Right lung (tissue), 2 donors: ENCODE measurements at regions not wholly inside any gene's neighbourhood (a gene's known extent, or its start where the extent isn't known, plus 50 kb on each side); places are given as distances from the start of the nearest gene placed in this dataset.

ENCODE experiments used
- DNase-seq, 2 donors: peaks; one replicate each; pipeline ENCODE4 v3.0.0-alpha.2; 2013

- no peak for DNase-seq
These were observed 454.3 kb downstream of the BTBD3 start for GRCh38 chr20:12371990-12372389.

GRCh38 chr20:12372557-12372956 is 454.9 kb downstream of the BTBD3 start:
- DNase-seq, result no peak

DNA sequence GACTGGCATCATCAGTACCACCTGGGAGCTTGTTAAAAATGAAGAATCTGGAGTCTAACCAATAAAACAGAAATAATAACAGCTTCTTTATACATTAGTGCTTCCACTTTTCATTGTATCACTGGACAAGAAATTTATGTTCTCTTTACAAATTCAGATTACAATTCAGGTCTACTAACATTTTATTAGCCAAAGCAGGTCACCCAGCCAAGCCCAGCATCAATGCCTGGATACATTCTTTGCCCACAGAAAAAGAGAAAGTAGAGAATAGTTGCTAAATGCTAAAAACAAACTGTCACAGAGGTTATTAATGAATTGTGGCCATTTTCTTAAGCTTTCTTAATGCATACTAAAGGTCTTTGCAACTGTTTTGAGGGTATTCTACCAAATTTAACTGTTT is 458.3 kb downstream of the BTBD3 start:
- DNase-seq, result no peak

GRCh38 chr20:12383821-12384220 is 466.1 kb downstream of the BTBD3 start:
- DNase-seq, result no peak

GRCh38 chr20:12386821-12387220 is 469.1 kb downstream of the BTBD3 start:
- no peak for DNase-seq

DNA sequence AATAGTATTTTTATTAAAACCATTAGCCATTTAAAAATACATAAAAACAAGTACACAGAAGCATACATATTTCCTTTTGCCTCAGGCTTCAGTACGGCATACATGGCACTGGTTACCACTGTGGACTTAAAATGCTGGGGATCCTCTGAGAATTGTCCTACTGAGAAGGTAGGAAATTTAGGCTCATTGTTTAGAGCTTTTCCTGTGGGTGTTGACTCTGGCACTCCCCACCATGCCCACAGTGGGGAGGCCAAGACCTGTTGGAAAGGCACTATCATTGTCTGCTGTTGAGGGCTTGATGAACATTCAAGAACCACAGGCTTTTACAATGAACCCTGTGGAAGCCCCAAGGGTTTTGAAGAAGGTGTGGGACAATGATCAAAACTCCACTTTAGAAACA is 473.4 kb downstream of the BTBD3 start:
- no peak for DNase-seq

GRCh38 chr20:12394786-12395185 is 477.1 kb downstream of the BTBD3 start:
- DNase-seq, result no peak

DNA sequence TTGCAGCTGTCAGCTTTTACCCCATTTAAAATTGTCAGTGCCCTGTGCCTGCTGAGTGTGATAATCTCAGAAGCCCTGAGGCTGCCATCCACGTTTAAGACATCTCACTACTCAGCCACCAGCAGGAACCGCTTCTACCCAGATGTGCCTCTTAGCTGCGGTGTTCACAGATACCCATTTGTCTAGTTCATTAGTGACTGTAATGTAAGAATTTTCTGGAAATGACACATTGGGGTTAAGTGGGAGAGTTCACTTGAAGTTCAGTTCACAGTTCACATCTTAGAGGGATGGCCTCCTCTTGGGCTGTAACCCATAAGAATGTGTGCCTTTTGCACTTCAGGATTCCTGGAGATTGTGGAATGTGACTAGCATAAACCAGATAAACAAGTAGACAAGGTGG is 477.7 kb downstream of the BTBD3 start:
- no peak for DNase-seq

DNA sequence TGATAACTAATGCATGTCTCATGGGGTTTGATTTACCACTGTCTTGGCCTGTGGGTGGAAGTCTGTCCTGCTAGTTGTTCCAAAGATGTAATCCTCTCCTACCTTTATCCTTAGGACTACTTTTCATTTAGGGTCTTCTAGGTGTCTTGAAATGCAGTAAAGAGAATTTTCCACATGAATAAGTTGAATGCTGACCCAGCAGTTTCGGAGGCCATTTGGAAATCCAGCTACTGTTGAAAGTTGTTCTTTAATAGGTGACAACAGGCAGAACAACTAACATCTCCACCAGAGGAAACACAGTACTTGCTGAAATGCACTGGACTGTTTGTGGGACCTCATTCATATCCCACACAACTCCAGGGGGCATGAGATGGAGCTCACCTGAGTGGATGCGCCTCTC is 478.1 kb downstream of the BTBD3 start:
- no peak for DNase-seq

DNA sequence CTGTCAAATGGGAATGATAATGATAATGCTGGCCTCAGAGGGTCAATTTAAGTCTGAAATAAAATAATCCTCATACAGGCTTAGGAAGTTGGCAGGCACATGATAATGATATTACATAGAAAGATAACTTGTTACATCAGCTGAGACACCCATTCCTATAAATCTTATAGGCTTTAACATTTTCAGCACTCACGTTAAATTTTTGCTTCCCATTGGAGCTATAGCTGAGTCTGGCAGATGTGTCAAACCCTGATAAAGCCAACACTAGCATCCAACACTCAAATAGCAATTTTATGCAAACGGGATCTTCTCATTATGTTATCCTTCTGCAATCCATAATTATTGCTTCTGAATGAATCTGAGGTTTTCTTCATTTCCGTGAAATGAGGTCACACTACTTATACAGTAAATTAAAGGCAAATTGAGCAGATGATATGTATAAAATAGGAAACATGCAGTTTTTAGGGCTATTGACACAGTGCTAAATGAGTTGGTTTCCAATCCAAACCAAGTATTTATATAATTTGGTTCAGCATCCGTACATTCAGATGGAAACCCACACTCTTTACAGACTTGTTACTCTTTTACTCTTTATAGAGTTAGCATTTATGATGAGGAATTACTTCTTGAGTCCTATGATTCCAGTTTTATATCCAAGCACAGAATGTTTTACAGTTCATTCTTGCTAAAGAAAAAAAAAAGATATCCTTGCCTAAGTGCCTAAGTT is 481.6 kb downstream of the BTBD3 start:
- no peak for DNase-seq

GRCh38 chr20:12404941-12405340 is 487.2 kb downstream of the BTBD3 start:
- no peak for DNase-seq

- no peak for DNase-seq
These were observed 489.3 kb downstream of the BTBD3 start for GRCh38 chr20:12406978-12407377.

GRCh38 chr20:12409501-12409900 is 491.8 kb downstream of the BTBD3 start:
- DNase-seq, result no peak

DNA sequence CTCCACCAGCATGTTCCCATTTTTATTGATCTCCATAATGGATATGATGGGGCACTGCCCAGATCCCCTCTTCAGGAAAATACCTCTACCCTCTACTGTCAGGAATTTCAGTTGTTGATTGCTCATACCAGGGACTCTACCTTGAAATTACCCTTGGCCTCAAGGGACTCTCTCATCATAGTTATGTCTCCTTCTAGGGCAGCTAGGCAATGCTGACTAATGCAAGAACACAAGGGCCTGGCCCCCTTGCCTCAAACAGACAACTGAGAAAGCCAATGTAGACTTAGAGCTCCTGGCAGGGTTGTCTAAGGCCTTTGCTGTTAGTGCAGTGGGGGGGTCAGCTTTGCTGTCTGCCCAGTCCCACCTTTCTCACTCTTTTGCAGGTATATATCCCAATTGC is 493.1 kb downstream of the BTBD3 start:
- no peak for DNase-seq

DNA sequence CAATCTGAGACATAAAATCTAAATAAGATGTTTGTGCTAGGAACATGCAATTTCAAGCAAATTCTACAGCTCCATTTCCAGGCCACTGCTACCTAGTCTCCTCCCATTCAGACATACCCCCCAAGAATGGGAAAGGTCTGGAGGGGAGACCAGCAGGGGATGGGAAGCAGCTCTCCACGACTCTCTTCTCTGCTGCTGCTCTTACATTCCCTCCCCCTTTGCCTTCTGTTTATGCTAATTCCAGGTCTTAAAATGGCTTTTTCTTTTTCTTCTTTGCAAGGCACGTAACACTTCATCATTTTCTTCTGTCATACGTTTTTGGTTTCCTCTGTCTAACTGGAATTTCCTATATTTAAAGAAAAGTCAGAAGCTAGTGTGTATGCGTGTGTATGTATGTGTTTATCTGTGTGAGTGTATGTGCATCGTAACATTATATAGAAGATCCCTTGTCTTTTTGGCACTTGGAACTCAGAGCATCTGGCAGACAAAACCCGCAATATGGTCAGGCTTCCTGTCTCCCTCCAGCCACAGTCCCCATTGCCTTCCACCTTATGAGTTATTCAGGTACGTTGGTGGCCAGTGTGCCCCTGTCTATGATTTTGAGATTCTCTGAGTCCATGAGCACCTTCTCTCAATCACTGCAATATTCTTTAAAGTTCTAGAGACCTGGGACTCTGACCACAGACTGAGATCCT is 493.7 kb downstream of the BTBD3 start:
- no peak for DNase-seq

GRCh38 chr20:12413116-12413515 is 495.4 kb downstream of the BTBD3 start:
- DNase-seq, result no peak

GRCh38 chr20:12414446-12415274 is 497.0 kb downstream of the BTBD3 start:
- no peak for DNase-seq

DNA sequence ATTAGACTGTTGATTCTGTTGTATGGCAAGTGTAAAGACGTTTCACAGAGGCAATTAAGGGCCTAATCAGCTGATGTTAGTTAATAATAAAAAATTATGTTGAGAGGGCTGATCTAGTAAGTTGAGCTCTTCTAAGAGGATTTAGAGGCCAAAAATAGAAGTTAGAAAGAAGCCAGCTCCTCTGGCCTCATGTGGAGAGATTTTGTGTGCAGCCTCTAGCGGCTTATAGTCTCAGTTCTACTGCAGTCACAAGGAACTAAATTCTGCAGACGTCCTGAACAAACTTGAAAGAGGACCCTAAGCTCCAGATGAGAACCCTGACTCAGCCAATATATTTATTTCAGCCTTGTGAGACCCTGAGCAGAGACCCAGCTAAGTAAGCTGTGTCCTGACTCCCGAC is 498.6 kb downstream of the BTBD3 start:
- DNase-seq, result no peak

GRCh38 chr20:12433724-12434123 is 516.0 kb downstream of the BTBD3 start:
- DNase-seq, result no peak

GRCh38 chr20:12434672-12435071 is 517.0 kb downstream of the BTBD3 start:
- no peak for DNase-seq

DNA sequence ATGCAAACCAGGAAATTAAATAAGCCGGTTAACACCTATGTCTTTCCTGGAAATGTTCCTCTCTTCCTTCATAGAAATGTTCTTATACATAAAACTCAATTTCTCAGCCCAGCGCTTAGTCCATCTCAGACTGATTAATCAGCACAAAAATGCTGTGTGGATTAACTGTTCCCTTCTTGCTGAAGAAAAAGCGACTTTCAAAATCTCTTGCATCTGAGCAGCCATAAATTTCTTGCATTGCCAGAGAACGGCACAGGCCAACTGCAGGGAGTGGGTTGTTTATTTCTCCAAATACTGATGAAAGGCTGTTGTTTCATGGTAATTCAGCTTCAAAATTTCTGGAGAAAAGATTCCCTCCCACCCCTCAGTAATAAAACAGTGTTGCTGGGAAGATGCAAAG is 517.6 kb downstream of the BTBD3 start:
- DNase-seq, result no peak

DNA sequence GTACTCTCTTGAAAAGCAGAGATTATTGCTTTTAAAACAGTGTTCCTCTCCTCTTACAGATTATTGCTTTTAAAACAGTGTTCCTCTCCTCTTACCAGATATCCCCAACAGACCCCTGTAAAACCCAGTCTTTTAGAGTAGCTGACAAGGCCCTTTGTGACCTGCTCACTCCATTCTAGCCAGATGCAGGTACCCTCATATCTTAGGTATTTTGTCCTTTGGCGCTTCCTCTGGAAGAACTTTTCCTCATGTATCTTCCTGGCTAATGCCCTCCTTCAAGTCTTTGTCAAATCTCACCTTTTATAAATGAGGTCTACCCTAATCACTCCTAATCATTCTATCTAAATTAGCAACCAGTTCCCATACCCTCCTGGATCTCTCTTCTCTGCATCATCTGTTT is 536.0 kb downstream of the BTBD3 start:
- no peak for DNase-seq

DNA sequence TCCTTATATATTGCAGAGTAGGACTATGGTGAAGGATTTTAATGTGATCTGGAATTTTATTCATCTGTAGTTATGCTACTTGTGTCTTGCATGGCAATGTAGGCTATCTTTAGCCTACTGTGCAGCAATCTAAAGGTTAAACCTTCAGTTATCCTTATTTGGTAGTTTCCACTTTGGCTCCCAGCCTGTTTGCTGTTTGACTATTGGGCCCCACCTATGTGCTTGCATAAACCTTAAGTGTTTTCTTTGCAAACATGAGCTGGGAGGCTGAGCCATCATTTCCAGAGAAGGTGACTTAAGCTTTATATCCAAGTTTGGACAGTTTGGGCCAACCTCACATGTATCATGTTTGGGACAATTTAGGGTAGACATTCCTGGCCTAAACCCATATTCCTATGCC is 537.5 kb downstream of the BTBD3 start:
- no peak for DNase-seq
